Non-pigmented ciliary epithelial cell (primary cell): ENCODE measurements at regions not wholly inside any gene's neighbourhood (a gene's known extent, or its start where the extent isn't known, plus 50 kb on each side); places are given as distances from the start of the nearest gene placed in this dataset.
"Not testable (repeated sequence)": the region's sequence is repeated elsewhere in the genome, so short reads cannot be mapped to it uniquely, and the experiment has no call there.

Source experiments
- DNase-seq: peaks from one replicate; pipeline ENCODE4 v3.0.0-alpha.2; 2010; ENCODE audit warnings: low read depth

DNA sequence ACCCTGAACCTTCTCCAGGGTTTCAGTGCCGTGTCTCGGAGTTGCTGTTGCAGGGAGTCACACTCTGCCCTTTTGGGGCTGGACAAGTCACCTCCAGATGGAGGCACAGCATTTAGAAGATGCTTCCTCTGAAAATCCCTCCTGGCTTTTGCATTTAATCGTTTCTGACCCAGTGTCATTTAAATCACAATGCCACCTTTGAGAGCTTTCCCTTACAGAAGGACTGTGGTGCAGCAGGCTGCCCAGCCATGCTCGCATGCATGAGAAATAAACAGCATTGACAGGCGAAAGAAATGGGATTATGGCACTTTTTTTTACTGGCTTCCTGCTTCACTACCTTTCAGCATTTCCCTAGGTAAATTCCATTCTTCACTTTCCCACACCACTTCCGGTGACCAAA lies 113.4 kb upstream of the DYRK2 start:
- no peak for DNase-seq

- no peak for DNase-seq
Observed at GRCh38 chr12:67535971-67536370, 112.6 kb upstream of the DYRK2 start.

DNA sequence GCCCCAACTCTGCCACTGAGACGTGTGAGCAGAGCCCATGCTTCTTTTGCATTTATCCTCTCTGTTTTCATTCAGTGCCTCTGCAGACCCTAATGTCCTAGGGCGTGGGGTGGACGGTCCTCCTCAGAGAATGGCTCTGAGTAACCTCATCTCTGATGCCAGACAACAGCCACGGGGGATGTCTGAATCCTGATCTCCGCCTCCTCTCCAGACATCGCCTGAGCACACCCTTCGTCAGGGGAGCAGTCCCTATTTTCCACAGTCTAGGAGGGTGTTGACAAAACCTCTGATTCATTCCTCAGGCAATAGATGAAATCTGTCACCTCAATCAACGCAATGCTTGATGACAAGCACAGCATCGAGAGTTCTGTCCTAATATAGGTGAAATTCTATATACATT lies 109.2 kb upstream of the DYRK2 start:
- no peak for DNase-seq

DNA sequence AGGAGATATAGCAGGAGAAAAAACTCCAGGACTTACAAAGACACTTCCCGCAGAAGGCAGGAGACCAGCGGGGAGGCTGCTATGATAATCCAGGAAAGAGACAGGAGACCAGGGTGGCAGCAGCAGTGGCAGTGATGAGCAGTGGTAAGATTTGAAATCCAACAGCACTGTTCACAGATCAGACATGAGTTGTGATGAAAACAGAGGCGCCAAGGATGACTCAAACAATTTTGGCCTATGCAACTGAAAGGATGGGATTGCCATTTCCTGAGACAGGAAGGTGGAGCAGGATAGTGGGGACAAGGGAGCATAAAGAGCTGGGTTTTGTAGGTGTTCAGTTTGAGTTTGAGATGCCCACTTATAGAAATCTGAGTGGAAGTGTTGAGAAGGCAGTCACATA lies 108.6 kb upstream of the DYRK2 start:
- no peak for DNase-seq

- no peak for DNase-seq
Observed at GRCh38 chr12:67540920-67541624, 107.5 kb upstream of the DYRK2 start.

DNA sequence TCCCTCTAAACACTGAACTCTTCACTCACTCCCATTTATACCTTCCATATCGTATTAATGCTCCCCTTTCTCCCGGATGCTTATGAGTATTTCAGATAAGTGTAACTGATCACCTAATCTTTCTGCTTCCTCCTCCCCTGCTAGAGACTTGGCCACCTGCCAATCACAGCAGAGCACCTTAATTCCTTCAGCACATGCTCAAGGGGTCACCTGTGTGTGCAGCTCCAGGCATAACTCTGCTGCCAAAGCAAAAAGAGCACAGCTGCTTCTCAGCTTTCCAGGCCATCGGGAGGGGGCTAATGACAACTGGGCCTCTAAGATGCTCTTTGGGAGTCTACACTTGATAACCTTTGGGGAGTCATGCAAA lies 106.9 kb upstream of the DYRK2 start:
- no peak for DNase-seq

GRCh38 chr12:67543021-67543770 lies 105.3 kb upstream of the DYRK2 start:
- DNase-seq, result no peak

GRCh38 chr12:67545298-67545697 lies 103.2 kb upstream of the DYRK2 start:
- no peak for DNase-seq

- no peak for DNase-seq
Observed at GRCh38 chr12:67546746-67547145, 101.8 kb upstream of the DYRK2 start.

DNA sequence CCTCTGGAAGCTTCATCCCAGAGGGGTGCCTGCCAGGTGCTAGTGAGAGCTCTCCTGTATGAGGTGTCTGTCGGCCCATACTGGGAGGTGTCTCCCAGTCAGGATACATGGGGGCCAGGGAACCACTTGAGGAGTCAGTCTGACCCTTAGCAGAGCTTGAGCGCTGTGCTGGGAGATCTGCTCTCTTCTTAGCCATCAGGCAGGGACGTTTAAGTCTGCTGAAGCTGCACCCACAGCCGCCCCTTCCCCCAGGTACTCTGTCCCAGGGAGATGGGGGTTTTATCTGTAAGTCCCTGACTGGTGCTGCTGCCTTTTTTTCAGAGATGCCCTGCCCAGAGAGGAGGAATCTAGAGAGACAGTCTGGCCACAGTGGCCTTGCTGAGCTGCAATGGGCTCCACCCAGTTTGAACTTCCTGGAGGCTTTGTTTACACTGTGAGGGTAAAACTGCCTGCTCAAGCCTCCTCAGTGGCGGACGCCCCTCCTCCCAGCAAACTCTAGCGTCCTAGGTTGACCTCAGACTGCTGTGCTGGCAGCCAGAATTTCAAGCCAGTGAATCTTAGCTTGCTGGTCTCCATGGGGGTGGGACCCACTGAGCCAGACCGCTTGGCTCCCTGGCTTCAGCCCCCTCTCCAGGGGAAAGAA lies 93.3 kb upstream of the DYRK2 start:
- not testable (repeated sequence) for DNase-seq

GRCh38 chr12:67558775-67559174 lies 89.8 kb upstream of the DYRK2 start:
- no peak for DNase-seq

- DNase-seq, result no peak
Observed at GRCh38 chr12:67559751-67560150, 88.8 kb upstream of the DYRK2 start.

DNA sequence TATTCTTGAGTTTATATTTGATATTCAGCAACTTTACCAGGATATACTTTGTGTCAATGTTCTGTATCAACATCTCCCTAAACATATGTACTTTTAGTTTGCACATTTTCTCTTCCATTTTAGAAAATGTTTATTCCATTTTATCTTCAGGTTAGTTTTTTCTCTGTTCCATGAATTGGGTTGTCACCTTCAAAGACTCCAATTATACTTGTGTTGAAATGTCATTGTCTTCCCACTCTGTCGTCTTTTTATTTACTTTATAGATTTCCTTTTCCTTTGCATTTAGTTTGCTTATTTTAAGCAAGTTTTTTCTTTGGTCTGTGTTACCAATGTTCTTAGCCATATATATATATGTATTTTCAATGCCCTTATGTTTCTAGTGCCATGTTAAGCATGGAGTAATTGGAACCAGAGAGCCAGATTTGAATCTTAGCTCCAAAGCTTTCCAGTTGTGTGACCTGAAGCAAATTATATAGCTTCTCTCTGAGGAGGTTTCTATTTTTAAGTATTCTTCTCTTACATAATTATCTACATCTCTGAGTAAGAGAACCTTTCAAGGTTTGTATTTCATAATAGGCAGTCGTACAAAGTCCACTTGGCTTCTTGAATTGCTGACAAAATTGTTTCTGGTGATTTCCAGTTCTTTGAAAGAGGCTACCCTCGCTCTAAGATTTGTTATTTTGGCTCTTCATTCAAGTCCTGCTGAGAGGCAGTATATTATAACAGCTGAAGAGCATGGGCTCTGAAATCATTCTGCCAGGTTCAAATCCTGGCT lies 85.8 kb upstream of the DYRK2 start:
- DNase-seq, result no peak

DNA sequence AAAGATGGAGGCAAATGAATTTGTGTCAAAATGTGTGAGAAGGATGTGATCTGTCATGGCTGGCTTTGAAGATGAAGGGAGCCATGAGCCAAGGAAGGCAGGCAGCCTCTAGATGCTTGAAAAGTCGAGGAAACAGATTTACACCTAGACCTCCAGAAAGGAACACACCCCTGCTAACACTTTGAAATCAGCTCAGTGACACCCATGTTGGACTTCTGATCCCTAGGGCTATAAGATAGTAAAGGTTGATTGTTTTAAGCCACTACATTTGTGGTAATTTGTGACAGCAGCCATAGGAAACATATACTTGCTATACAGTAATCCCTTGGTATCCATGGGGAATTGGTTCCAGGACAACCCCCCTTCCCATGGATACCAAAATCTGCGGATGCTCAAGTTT lies 80.5 kb upstream of the DYRK2 start:
- no peak for DNase-seq

- DNase-seq, result no peak
Observed at GRCh38 chr12:67572492-67572891, 76.1 kb upstream of the DYRK2 start.

DNA sequence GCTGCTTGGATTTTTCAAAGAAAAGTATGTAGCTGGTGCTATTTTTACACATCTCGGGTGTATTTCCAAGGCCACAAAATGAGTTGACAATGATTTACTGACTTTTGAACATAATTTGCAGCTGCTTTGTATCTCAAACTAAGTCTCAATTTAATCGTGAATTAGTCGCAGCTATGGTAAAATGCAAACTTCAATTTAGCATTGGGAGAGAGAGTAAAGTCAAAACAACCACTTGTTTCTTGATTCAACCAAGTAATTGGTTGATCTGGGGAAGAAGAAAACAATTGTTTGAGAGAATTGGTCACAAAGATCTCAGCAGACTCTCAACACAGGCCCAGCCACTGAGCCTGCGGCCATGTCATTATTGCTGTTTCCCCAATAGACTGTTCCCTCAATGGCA lies 75.0 kb upstream of the DYRK2 start:
- DNase-seq, result no peak

DNA sequence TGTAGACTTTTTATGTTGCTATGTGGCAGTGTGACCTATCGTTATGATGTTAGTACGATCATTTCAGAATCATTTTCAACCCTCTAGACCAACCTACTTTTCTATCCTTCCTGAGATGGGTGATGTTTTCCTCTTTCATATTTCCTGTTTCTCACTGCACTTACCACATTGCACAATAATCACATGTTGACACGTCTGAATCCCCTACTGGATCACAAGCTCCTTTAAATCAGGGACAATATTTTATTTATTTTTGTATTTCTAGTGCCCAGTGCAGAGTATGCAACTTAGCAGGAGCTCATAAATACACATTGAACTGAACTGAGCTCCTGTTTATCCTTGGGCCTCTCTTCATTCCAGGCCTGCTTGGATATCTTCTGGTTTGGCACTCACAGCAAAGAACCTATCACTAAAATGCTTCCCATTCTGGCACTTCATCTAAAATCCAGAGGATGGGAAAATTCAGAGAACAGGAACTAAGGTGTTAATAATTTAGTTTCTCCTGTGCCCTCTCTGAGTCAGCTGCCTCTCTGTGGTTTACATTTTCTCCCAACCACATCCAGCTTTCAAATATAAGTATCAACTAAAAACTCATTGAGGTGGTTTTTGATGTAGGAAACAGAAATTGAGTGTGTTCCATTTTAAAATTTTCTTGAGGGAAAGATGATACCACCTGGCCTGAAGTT lies 69.4 kb upstream of the DYRK2 start:
- no peak for DNase-seq

GRCh38 chr12:67579662-67580003 lies 68.9 kb upstream of the DYRK2 start:
- DNase-seq, result no peak

- DNase-seq, result no peak
Observed at GRCh38 chr12:67582238-67582834, 66.2 kb upstream of the DYRK2 start.

DNA sequence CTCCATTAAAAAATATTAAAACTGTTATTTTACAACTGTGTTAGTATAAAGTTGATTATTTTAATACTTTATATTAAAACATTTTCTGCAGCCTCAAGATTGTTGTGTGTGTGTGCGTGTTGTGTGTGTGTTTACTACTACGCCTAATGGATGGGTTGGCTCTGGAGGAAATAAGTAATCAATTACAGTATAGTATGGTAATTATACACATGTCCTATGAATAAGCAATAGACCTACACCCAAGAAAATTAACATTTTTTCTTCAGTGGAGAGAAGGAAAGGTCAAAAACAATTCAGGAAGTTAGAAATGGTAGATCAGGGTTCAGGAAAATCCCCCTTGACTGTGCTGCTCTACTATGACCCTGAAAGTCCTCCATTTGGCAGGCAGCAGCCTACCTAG lies 65.7 kb upstream of the DYRK2 start:
- no peak for DNase-seq

GRCh38 chr12:67586951-67587350 lies 61.6 kb upstream of the DYRK2 start:
- no peak for DNase-seq

GRCh38 chr12:67589078-67589477 lies 59.5 kb upstream of the DYRK2 start:
- DNase-seq, result no peak
